PFSK-1 (cell line): ENCODE measurements at regions not wholly inside any gene's neighbourhood (a gene's known extent, or its start where the extent isn't known, plus 50 kb on each side); places are given as distances from the start of the nearest gene placed in this dataset.

Experiments used
- FOXP2 ChIP-seq: optimal IDR thresholded peaks from 2 replicates; pipeline ENCODE3; 2011; ENCODE audit warnings: borderline replicate concordance, control low read depth, inconsistent platforms; ENCODE audit not compliant: insufficient read depth; ENCODE audit errors: extremely low read length, extremely low read depth
- POLR2AphosphoS5 ChIP-seq: IDR thresholded peaks from 2 replicates; pipeline ENCODE4 v1.6.1; 2012; ENCODE audit warnings: low read depth, mild to moderate bottlenecking, control low read depth, low read length, moderate library complexity
- SIN3A ChIP-seq: IDR thresholded peaks from 2 replicates; pipeline ENCODE4 v1.6.1; 2012; ENCODE audit warnings: mild to moderate bottlenecking, low read length, moderate library complexity, borderline replicate concordance; ENCODE audit not compliant: insufficient read depth
- TAF1 ChIP-seq: IDR thresholded peaks from 2 replicates; pipeline ENCODE4 v1.6.1; 2012; ENCODE audit warnings: low read length, control low read depth, borderline replicate concordance; ENCODE audit not compliant: insufficient read depth
- TF ChIP-seq, protein P1 (sequence below), 2 experiments: IDR thresholded peaks; 2 replicates each; pipeline versions ENCODE4 v1.6.1 to v1.8.0; 2011 to 2012; ENCODE audit warnings: low read depth in 2 of 2, low read length in 2 of 2, control low read depth in 1 of 2, inconsistent platforms in 1 of 2, mild to moderate bottlenecking in 1 of 2, moderate library complexity in 1 of 2; ENCODE audit not compliant: insufficient read depth in 1 of 2

DNA sequence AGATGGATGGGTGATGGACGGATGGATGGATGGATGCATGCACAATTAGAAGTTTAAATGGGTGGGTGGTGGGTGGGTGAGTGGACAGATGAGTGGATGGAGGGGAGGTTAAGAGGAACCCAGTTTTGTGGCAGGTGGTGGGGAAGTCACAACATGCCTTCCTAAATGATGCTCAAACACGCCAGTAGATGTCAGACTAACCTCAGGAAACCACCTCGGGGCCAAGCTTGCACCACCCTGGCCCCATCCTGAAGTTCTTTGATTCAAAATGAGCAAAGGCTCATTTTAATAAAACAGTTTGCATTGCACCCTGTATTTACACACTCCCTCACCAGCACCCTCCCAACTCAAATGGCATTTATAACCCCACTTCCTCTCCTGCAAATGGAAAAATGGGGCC, 91.4 kb upstream of the CACNA1A start:
- TF ChIP-seq TAF1 (no peak), SIN3A (no peak), FOXP2 (no peak), POLR2AphosphoS5 (no peak)
- TF ChIP-seq, protein P1, sequence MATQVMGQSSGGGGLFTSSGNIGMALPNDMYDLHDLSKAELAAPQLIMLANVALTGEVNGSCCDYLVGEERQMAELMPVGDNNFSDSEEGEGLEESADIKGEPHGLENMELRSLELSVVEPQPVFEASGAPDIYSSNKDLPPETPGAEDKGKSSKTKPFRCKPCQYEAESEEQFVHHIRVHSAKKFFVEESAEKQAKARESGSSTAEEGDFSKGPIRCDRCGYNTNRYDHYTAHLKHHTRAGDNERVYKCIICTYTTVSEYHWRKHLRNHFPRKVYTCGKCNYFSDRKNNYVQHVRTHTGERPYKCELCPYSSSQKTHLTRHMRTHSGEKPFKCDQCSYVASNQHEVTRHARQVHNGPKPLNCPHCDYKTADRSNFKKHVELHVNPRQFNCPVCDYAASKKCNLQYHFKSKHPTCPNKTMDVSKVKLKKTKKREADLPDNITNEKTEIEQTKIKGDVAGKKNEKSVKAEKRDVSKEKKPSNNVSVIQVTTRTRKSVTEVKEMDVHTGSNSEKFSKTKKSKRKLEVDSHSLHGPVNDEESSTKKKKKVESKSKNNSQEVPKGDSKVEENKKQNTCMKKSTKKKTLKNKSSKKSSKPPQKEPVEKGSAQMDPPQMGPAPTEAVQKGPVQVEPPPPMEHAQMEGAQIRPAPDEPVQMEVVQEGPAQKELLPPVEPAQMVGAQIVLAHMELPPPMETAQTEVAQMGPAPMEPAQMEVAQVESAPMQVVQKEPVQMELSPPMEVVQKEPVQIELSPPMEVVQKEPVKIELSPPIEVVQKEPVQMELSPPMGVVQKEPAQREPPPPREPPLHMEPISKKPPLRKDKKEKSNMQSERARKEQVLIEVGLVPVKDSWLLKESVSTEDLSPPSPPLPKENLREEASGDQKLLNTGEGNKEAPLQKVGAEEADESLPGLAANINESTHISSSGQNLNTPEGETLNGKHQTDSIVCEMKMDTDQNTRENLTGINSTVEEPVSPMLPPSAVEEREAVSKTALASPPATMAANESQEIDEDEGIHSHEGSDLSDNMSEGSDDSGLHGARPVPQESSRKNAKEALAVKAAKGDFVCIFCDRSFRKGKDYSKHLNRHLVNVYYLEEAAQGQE (IDR thresholded peaks at IDR 0.05; ENCODE audit: insufficient read depth in 1 of 2, low read depth in 2 of 2, low read length in 2 of 2): no peak

DNA sequence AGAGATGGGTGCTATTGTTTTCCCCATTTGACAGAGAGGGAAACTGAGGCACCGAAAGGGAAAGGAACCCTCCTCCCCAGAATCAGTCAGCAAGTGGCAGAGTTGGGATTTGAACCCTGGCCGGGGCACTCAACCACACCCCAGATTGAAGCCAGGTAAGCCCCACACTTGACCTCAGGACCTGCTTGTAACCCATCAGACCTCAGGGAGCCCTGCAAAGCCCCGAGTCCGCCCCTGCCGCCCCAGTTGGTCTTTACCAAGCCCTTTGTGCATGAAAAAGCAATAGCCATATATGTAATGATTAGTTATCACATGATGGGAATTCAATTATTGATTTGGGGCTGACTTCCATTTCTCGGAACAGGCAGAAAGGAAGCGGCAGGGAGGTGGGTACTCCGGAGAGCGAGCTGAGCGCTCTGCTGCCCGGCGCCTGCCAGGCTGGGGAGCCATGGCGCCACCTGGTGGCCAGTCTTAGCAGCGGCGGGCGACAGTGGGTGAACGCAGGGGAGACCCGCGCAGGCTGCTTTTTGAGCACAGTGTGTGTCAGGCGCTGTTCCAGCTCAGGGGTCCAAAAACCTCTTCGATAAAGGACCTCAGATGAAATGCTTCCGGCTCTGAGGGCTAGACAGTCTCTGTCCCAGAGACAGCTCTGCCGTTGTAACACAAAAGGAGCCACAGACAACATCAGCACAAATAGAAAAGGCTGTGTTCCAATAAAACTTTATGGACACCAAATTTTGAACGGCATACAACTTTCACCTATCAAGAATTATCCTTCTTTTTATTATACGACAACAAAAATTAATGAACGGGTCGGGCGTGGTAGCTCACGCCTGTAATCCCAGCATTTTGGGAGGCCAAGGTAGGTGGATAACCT, 82.9 kb upstream of the CACNA1A start:
- no peak for TF ChIP-seq POLR2AphosphoS5
- TF ChIP-seq, protein P1 (IDR thresholded peaks at IDR 0.05; ENCODE audit: insufficient read depth in 1 of 2, low read depth in 2 of 2, low read length in 2 of 2): 0 out of 4 replicates have a peak, but pooled peaks of 1 of the 2 experiments have one; percentile 29
- peak; percentile 48 for TF ChIP-seq FOXP2
- TF ChIP-seq SIN3A: no peak

DNA sequence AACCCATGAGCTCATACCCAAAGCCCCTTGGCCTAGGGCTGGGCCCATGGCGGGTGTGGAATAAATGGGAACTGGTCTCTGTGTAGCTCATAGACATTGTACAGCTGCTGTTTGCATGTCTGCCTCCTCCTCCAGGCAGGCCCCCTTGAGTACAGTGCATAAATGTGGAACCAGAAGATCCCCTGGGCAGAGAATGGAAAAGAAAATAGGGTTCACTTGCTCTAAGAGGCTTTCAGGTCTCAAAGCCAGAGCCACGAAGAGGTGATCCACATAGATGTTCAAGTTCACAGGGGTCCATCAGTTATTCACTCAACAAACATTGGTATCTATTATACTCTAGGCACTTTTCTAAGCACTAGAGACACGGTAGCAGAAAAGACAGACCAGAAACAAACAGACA, 79.2 kb upstream of the CACNA1A start:
- TF ChIP-seq POLR2AphosphoS5 (no peak), FOXP2 (no peak), TAF1 (no peak), SIN3A (no peak)
- TF ChIP-seq, protein P1 (IDR thresholded peaks at IDR 0.05; ENCODE audit: insufficient read depth in 1 of 2, low read depth in 2 of 2, low read length in 2 of 2): no peak

DNA sequence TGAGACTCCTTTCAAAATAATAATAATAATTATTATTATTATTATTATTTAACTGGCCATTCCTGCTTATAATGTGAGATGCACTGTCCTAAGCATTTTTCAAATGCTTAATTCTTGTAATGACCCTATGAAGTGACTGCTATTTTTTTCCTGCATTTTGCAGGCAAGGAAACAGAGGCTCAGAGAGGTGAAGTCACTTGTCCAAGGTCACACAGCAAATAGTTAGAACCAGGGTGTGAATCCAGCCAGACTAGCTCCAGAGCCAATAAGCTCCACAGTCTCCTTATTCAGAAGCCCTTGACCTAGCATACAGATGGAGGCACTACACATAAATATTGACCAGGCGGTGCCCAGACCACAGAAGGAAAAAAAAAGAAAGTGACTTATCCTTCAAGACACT, 77.5 kb upstream of the CACNA1A start:
- TF ChIP-seq, protein P1 (IDR thresholded peaks at IDR 0.05; ENCODE audit: insufficient read depth in 1 of 2, low read depth in 2 of 2, low read length in 2 of 2): no peak
- TF ChIP-seq TAF1 (no peak), SIN3A (no peak), FOXP2 (no peak), POLR2AphosphoS5 (no peak)

DNA sequence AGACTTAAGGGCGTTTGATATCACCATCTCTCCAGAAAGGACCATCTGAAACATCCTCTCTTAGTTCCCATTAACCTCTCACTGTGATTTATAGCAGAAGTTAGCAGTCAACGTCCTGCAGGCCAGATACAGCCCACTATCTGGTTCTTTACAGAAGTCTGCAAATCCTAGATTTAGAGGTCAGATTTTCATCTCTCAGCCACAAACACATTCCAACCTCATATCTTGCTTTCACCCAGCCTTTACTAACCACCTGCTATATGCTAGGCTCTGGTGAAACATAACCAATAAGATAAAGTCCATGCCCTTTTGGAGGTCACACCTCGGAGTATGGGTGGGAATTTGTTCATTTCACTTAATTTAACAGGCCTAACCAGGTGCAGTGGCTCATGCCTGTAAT, 76.8 kb upstream of the CACNA1A start:
- no peak for TF ChIP-seq FOXP2
